Mesenchymal stem cell (in vitro differentiated cells and primary cell): ENCODE measurements at regions not wholly inside any gene's neighbourhood (a gene's known extent, or its start where the extent isn't known, plus 50 kb on each side); places are given as distances from the start of the nearest gene placed in this dataset.

Experiments
- DNase-seq: peaks from one replicate; pipeline ENCODE4 v3.0.0-alpha.2; 2013
- H2AFZ ChIP-seq: one replicate; pipeline ENCODE4 v1.6.1; 2013; ENCODE audit warnings: low read depth, mild to moderate bottlenecking, control low read depth, inconsistent platforms, low read length, moderate library complexity
- H2AK5ac ChIP-seq: 2 replicates; pipeline ENCODE4 v1.6.1; 2013; ENCODE audit warnings: low read length, moderate library complexity, mild to moderate bottlenecking, inconsistent platforms; ENCODE audit not compliant: severe bottlenecking
- H2BK120ac ChIP-seq: one replicate; pipeline ENCODE4 v1.6.1; 2013; ENCODE audit warnings: low read depth, mild to moderate bottlenecking, inconsistent platforms, low read length, moderate library complexity
- H2BK12ac ChIP-seq, 2 experiments: one replicate each; pipeline ENCODE4 v1.6.1; 2013; ENCODE audit warnings: inconsistent platforms in 2 of 2, low read length in 2 of 2, mild to moderate bottlenecking in 2 of 2, moderate library complexity in 2 of 2, control low read depth in 1 of 2
- H2BK15ac ChIP-seq: one replicate; pipeline ENCODE4 v1.6.1; 2013; ENCODE audit warnings: mild to moderate bottlenecking, low read depth, inconsistent platforms; ENCODE audit not compliant: poor library complexity, severe bottlenecking
- H2BK5ac ChIP-seq: 2 replicates; pipeline ENCODE4 v1.6.1; 2013; ENCODE audit warnings: low read depth, mild to moderate bottlenecking, low read length, control low read depth, inconsistent platforms; ENCODE audit not compliant: poor library complexity, severe bottlenecking
- H3K14ac ChIP-seq, 2 experiments: one replicate each; pipeline ENCODE4 v1.6.1; 2013; ENCODE audit warnings: inconsistent platforms in 2 of 2, low read length in 2 of 2, control low read depth in 1 of 2, mild to moderate bottlenecking in 1 of 2, moderate library complexity in 1 of 2
- H3K18ac ChIP-seq, 2 experiments: one replicate each; pipeline ENCODE4 v1.6.1; 2013; ENCODE audit warnings: inconsistent platforms in 2 of 2, low read length in 2 of 2, control low read depth in 1 of 2, low read depth in 1 of 2, mild to moderate bottlenecking in 1 of 2
- H3K23ac ChIP-seq, 2 experiments: one replicate each; pipeline ENCODE4 v1.6.1; 2013; ENCODE audit warnings: inconsistent platforms in 2 of 2, low read length in 2 of 2, mild to moderate bottlenecking in 2 of 2, moderate library complexity in 2 of 2, control low read depth in 1 of 2
- H3K27ac ChIP-seq: 2 replicates; pipeline ENCODE4 v1.5.1; 2013; ENCODE audit warnings: mild to moderate bottlenecking, moderate library complexity, low read length, control low read depth, inconsistent platforms; ENCODE audit not compliant: poor library complexity, severe bottlenecking
- H3K27me3 ChIP-seq, 2 experiments: 2 replicates each; pipeline versions ENCODE4 v1.6.1 to v1.7.0; 2013; ENCODE audit warnings: low read length in 2 of 2, mild to moderate bottlenecking in 2 of 2, moderate library complexity in 2 of 2, control low read depth in 1 of 2, inconsistent platforms in 1 of 2; ENCODE audit not compliant: control insufficient read depth in 1 of 2, insufficient read depth in 1 of 2
- H3K36me3 ChIP-seq, 2 experiments: 2 replicates each; pipeline versions ENCODE4 v1.6.1 to v1.7.0; 2013; ENCODE audit warnings: low read length in 2 of 2, control low read depth in 1 of 2, inconsistent platforms in 1 of 2, low read depth in 1 of 2, mild to moderate bottlenecking in 1 of 2; ENCODE audit not compliant: insufficient read depth in 2 of 2, control insufficient read depth in 1 of 2
- H3K4ac ChIP-seq, 2 experiments: one replicate each; pipeline ENCODE4 v1.6.1; 2013; ENCODE audit warnings: inconsistent platforms in 2 of 2, low read length in 2 of 2, mild to moderate bottlenecking in 2 of 2, moderate library complexity in 2 of 2, control low read depth in 1 of 2, low read depth in 1 of 2
- H3K4me1 ChIP-seq: 2 replicates; pipeline ENCODE4 v1.6.1; 2013; ENCODE audit warnings: low read depth, low read length, control low read depth; ENCODE audit not compliant: control insufficient read depth, insufficient read depth
- H3K4me2 ChIP-seq: 2 replicates; pipeline ENCODE4 v1.6.1; 2013; ENCODE audit warnings: low read length, mild to moderate bottlenecking, inconsistent platforms; ENCODE audit not compliant: poor library complexity, severe bottlenecking
- H3K4me3 ChIP-seq, 2 experiments: 2 replicates each; pipeline versions ENCODE4 v1.5.1 to v1.7.0; 2013; ENCODE audit warnings: low read length in 2 of 2, mild to moderate bottlenecking in 2 of 2, control low read depth in 1 of 2, low read depth in 1 of 2; ENCODE audit not compliant: insufficient read depth in 1 of 2
- H3K79me1 ChIP-seq: replicated peaks from 2 replicates; pipeline ENCODE4 v1.6.1; 2013; ENCODE audit warnings: mild to moderate bottlenecking, control low read depth, low read length, inconsistent platforms; ENCODE audit not compliant: poor library complexity, severe bottlenecking
- H3K9ac ChIP-seq: 2 replicates; pipeline ENCODE4 v1.7.0; 2013; ENCODE audit warnings: mild to moderate bottlenecking, low read length, moderate library complexity
- H3K9me3 ChIP-seq: 2 replicates; pipeline ENCODE4 v1.7.0; 2013; ENCODE audit warnings: mild to moderate bottlenecking, low read length; ENCODE audit not compliant: control insufficient read depth
- H4K8ac ChIP-seq: one replicate; pipeline ENCODE4 v1.6.1; 2013; ENCODE audit warnings: inconsistent platforms, mild to moderate bottlenecking, low read length, moderate library complexity
- H4K91ac ChIP-seq: one replicate; pipeline ENCODE4 v1.6.1; 2013; ENCODE audit warnings: mild to moderate bottlenecking, low read length, inconsistent platforms
- WGBS: methylation state at CpG from one replicate; pipeline ENCODE4 v1.1.7; 2013; ENCODE audit warnings: mixed read lengths; 5-methylcytosine and 5-hydroxymethylcytosine counted together

DNA sequence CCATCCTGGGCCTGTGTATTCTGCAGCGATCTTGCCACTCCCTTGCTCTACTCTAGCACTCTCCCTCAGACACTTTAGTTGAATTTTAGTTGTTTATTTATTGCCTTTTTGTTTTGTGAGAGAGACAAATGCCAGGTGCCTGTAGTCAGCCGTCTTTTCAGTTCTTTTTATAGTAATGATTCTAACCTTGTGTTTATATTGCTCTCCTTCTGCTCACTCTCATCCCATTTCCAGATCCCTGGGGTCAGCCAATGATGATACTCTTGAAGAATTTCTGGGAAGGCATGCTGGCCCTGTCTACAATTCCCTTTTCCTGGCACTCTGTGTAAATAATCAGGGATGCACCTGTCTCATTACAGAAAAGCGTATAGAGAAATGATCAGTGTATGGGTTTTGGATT, 334.1 kb upstream of the MIS18BP1 start:
- H3K27me3 ChIP-seq: no peaks in the 10 kb centered on the region

GRCh38 chr14:45559626-45560025, 306.6 kb upstream of the MIS18BP1 start:
- no peak overlapping the region for H2AK5ac ChIP-seq
- no peak overlapping the region for H3K9ac ChIP-seq
- no peaks in the 10 kb centered on the region for H3K4me1 ChIP-seq
- H3K9me3 ChIP-seq: peaks cover 14% of the 10 kb centered on the region
- no peak overlapping the region for H2BK120ac ChIP-seq
- H3K27me3 ChIP-seq: no peaks in the 10 kb centered on the region
- no peak overlapping the region for H2BK12ac ChIP-seq
- no peak overlapping the region for H2AFZ ChIP-seq
- H3K36me3 ChIP-seq: no peaks in the 10 kb centered on the region
- no peak for DNase-seq
- no peak overlapping the region for H3K4me2 ChIP-seq
- H3K18ac ChIP-seq: no peak overlapping the region
- no peak overlapping the region for H4K8ac ChIP-seq
- no peak overlapping the region for H2BK15ac ChIP-seq
- H4K91ac ChIP-seq: no peak overlapping the region
- no peak overlapping the region for H2BK5ac ChIP-seq
- H3K14ac ChIP-seq: no peak overlapping the region
- H3K4ac ChIP-seq: no peak overlapping the region
- WGBS: 93% methylated on average over 5 of the region's 5 CpGs
- H3K27ac ChIP-seq: no peak overlapping the region
- no peaks in the 10 kb centered on the region for H3K79me1 ChIP-seq
- no peak overlapping the region for H3K23ac ChIP-seq
- H3K4me3 ChIP-seq: no peak overlapping the region

More for the DNA sequence above, 334.1 kb upstream of the MIS18BP1 start:
- Histone ChIP-seq H3K18ac (no peak overlapping the region), H3K14ac (no peak overlapping the region), H2BK12ac (no peak overlapping the region), H2BK120ac (no peak overlapping the region), H3K79me1 (no peaks in the 10 kb centered on the region), H3K23ac (no peak overlapping the region), H2AFZ (no peak overlapping the region), H3K9me3 (peaks cover 52% of the 10 kb centered on the region), H3K36me3 (no peaks in the 10 kb centered on the region), H2BK15ac (no peak overlapping the region), H2BK5ac (no peak overlapping the region), H3K4me2 (no peak overlapping the region), H4K8ac (no peak overlapping the region), H2AK5ac (no peak overlapping the region), H3K4me1 (no peaks in the 10 kb centered on the region), H3K27ac (no peak overlapping the region), H3K4ac (no peak overlapping the region), H3K4me3 (no peak overlapping the region), H4K91ac (no peak overlapping the region), H3K9ac (no peak overlapping the region)
- DNase-seq: no peak
- 83% methylated on average over 1 of the region's 3 CpGs for WGBS

GRCh38 chr14:45558183-45558582, 305.2 kb upstream of the MIS18BP1 start:
- no peak overlapping the region for H2BK12ac ChIP-seq
- H2AK5ac ChIP-seq: no peak overlapping the region
- H2BK15ac ChIP-seq: no peak overlapping the region
- no peak overlapping the region for H3K18ac ChIP-seq
- H3K4me1 ChIP-seq: no peaks in the 10 kb centered on the region
- H3K4me2 ChIP-seq: no peak overlapping the region
- no peak overlapping the region for H4K8ac ChIP-seq
- no peak overlapping the region for H2BK5ac ChIP-seq
- peaks cover 10% of the 10 kb centered on the region for H3K9me3 ChIP-seq
- H4K91ac ChIP-seq: no peak overlapping the region
- DNase-seq: no peak
- no peak overlapping the region for H3K23ac ChIP-seq
- H3K27me3 ChIP-seq: no peaks in the 10 kb centered on the region
- H3K14ac ChIP-seq: no peak overlapping the region
- H3K9ac ChIP-seq: no peak overlapping the region
- no peak overlapping the region for H2BK120ac ChIP-seq
- no peak overlapping the region for H2AFZ ChIP-seq
- no peaks in the 10 kb centered on the region for H3K36me3 ChIP-seq
- no peak overlapping the region for H3K4me3 ChIP-seq
- H3K27ac ChIP-seq: no peak overlapping the region
- H3K4ac ChIP-seq: no peak overlapping the region
- no peaks in the 10 kb centered on the region for H3K79me1 ChIP-seq

DNA sequence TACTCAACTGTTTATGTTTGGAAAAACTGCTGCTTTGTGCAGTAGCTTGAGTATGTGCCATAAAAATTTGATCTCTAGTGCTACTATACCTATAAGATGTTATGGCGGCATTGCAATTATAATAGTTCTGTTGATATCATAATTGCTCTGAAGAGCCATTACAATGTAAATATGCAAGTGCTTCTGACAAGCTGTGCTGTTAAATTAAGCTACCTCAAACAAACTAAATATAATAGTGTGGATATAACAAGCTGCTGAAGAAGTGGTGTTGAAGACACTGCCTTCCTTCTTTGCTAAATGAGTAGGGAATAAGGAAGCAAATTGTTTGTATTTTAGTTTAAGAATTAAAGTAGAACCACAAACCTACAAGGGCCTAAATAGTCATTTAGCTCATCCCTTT, 301.0 kb upstream of the MIS18BP1 start:
- H3K36me3 ChIP-seq: no peaks in the 10 kb centered on the region
- no peak for DNase-seq

More for the DNA sequence above, 301.0 kb upstream of the MIS18BP1 start:
- H3K14ac ChIP-seq: no peak overlapping the region
- H3K9ac ChIP-seq: no peak overlapping the region
- peaks cover 11% of the 10 kb centered on the region for H3K9me3 ChIP-seq
- H3K4me1 ChIP-seq: no peaks in the 10 kb centered on the region
- H3K18ac ChIP-seq: no peak overlapping the region
- H3K27me3 ChIP-seq: no peaks in the 10 kb centered on the region
- no peak overlapping the region for H3K4me2 ChIP-seq
- no peak overlapping the region for H2BK5ac ChIP-seq
- no peak overlapping the region for H3K4me3 ChIP-seq
- no peak overlapping the region for H2BK15ac ChIP-seq
- no peak overlapping the region for H2AK5ac ChIP-seq
- no peak overlapping the region for H3K27ac ChIP-seq
- no peak overlapping the region for H4K8ac ChIP-seq
- no peak overlapping the region for H2AFZ ChIP-seq
- no peak overlapping the region for H3K23ac ChIP-seq
- no peak overlapping the region for H2BK120ac ChIP-seq
- no CpG with 5 or more reads among the region's 1 CpG for WGBS
- H3K79me1 ChIP-seq: no peaks in the 10 kb centered on the region
- no peak overlapping the region for H2BK12ac ChIP-seq
- H3K4ac ChIP-seq: no peak overlapping the region
- no peak overlapping the region for H4K91ac ChIP-seq
